LNCAP (cell line): ENCODE measurements at regions not wholly inside any gene's neighbourhood (a gene's known extent, or its start where the extent isn't known, plus 50 kb on each side); places are given as distances from the start of the nearest gene placed in this dataset.

Source experiments
- TF ChIP-seq, protein P1 (sequence below): fragments of 450-650 bp; IDR thresholded peaks from 2 replicates; pipeline ENCODE4 v1.5.1; 2017; ENCODE audit warnings: mild to moderate bottlenecking

- TF ChIP-seq, protein P1, sequence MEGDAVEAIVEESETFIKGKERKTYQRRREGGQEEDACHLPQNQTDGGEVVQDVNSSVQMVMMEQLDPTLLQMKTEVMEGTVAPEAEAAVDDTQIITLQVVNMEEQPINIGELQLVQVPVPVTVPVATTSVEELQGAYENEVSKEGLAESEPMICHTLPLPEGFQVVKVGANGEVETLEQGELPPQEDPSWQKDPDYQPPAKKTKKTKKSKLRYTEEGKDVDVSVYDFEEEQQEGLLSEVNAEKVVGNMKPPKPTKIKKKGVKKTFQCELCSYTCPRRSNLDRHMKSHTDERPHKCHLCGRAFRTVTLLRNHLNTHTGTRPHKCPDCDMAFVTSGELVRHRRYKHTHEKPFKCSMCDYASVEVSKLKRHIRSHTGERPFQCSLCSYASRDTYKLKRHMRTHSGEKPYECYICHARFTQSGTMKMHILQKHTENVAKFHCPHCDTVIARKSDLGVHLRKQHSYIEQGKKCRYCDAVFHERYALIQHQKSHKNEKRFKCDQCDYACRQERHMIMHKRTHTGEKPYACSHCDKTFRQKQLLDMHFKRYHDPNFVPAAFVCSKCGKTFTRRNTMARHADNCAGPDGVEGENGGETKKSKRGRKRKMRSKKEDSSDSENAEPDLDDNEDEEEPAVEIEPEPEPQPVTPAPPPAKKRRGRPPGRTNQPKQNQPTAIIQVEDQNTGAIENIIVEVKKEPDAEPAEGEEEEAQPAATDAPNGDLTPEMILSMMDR, result no peak
These were observed 244.1 kb upstream of the EDNRA start for GRCh38 chr4:147236806-147237205.

- TF ChIP-seq, protein P1, result no peak
These were observed 236.1 kb upstream of the EDNRA start for GRCh38 chr4:147244786-147245185.

DNA sequence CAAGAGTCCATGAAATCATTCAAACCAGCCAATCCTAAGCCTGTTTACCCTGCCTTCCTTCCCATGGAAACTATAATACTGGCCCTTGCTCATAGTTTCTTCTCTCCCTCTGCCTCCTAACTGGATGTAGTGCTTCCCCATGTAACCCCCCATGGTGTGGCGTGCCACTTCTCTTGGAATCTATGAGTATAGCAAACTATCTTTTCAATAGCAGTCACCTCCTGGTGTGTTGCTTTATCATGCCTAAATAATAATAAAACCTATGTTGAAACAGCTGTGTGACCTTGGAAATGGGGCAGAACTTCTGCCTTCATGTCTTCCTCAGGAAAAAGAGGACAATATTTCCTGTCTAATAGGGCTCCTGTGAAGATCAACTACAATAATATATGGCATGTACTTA, 234.8 kb upstream of the EDNRA start:
- TF ChIP-seq, protein P1, result no peak

- TF ChIP-seq, protein P1, result no peak
These were observed 233.3 kb upstream of the EDNRA start for GRCh38 chr4:147247579-147247978.

DNA sequence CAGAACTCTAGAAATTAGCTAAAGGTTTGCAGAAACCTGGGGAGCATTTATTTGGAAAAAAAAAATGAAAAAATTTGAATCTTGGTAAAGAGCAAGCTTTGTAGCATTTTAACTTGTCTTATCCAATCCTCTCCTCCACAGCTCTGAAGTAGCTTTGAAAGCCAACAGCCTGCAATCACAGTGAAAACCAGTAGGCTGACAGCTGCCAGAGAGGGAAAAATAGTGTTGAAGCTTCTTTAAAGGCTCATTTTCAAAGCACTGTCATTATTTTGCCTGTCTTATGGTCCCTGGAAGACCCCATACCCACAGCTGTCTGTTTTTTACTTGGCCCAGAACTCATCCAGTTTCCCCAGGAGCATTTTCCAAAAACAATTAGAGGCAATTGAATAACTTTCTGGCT, 230.8 kb upstream of the EDNRA start:
- TF ChIP-seq, protein P1, result no peak

GRCh38 chr4:147284256-147284835, 196.6 kb upstream of the EDNRA start:
- TF ChIP-seq, protein P1, result no peak

DNA sequence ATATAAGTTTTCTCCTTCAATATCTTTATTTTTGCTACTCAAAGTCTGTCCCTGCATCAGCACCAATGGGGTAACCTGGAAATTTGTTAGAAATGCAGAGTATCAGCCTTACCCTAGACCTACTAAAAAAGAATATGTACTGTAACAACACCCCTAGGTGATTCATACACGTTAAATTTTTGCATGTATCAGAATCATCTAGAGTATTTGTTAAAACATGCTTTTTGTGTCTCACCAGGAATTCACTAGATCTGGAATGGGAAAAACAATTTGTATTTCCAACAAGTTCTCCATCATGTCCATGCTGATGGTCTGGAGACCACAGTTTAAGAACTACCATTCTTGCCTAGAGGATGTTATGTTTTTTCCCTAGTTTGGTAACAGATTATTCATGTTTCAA, 196.0 kb upstream of the EDNRA start:
- TF ChIP-seq, protein P1, result no peak

DNA sequence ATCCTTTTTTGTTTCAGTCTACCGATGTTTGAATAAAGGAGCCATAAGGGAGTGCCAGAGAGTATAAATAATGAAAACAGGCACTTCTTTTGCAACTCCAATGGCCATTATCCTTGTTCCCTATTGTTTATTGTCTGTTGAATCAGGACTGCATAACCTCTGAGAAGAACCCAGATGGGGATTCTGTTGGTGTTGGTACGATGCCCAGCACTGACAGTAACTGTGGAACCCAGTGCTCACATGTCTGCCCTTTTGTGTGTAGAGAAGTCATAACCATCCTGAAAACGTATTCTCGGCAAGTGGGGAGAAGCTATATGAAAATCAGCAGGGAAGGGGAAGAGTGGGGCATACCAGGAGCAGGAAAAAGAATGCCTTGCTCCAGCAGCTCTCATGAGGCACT, 195.1 kb upstream of the EDNRA start:
- TF ChIP-seq, protein P1, result no peak
